ENCODE measurements at regions not wholly inside any gene's neighbourhood (a gene's known extent, or its start where the extent isn't known, plus 50 kb on each side); places are given as distances from the start of the nearest gene placed in this dataset.

DNA sequence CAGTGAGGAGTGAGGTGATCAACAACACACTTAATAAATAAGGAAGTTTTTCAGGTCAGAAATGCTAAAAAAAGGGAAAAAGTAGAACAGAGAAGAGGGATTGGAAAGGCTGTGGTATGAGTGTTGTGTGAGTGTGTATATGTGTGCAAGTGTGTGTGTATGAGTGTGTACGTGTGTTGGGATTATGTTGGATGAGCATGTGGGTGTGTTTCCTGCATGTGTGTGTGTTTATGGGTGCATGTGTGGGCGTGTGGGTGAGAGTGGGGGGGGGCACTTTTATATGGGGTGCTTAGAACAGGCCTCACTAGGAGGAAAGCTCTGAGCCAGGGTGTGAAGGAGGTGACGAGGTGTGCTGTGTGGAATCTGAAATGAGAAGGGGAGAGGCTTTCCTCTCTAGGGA, 116.8 kb upstream of the SLC22A23 start:
- no peak for DNase-seq (ENCODE audit: low read depth)
- no peak overlapping the region for H3K4me3 ChIP-seq (ENCODE audit: low read length)
- TF ChIP-seq, protein P1, sequence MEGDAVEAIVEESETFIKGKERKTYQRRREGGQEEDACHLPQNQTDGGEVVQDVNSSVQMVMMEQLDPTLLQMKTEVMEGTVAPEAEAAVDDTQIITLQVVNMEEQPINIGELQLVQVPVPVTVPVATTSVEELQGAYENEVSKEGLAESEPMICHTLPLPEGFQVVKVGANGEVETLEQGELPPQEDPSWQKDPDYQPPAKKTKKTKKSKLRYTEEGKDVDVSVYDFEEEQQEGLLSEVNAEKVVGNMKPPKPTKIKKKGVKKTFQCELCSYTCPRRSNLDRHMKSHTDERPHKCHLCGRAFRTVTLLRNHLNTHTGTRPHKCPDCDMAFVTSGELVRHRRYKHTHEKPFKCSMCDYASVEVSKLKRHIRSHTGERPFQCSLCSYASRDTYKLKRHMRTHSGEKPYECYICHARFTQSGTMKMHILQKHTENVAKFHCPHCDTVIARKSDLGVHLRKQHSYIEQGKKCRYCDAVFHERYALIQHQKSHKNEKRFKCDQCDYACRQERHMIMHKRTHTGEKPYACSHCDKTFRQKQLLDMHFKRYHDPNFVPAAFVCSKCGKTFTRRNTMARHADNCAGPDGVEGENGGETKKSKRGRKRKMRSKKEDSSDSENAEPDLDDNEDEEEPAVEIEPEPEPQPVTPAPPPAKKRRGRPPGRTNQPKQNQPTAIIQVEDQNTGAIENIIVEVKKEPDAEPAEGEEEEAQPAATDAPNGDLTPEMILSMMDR (IDR thresholded peaks at IDR 0.05; ENCODE audit: insufficient read depth, low read depth, low read length, missing control alignments): no peak

DNA sequence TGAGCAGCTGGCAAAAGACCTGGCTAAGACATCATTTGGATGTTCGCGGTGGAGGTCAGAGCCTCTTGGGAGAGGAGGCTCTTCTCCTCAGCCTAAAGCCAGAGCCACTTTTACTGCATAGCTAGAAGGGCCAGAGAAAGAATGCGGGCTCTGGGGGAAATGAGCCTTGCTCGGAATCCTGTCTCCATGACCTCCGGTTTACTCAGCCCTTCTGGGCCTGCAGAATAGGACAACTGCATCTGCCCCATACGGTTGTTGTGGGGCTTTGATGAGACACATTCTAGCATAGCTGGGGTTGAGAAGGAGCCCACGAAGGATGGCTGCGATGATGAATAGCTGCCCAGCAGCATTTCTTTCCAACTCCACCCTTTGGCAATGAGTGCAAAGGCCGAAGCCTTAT, 115.0 kb upstream of the SLC22A23 start:
- no peak overlapping the region for H3K4me3 ChIP-seq (ENCODE audit: low read length)
- TF ChIP-seq, protein P1 (IDR thresholded peaks at IDR 0.05; ENCODE audit: insufficient read depth, low read depth, low read length, missing control alignments): no peak
- DNase-seq (ENCODE audit: low read depth): no peak

DNA sequence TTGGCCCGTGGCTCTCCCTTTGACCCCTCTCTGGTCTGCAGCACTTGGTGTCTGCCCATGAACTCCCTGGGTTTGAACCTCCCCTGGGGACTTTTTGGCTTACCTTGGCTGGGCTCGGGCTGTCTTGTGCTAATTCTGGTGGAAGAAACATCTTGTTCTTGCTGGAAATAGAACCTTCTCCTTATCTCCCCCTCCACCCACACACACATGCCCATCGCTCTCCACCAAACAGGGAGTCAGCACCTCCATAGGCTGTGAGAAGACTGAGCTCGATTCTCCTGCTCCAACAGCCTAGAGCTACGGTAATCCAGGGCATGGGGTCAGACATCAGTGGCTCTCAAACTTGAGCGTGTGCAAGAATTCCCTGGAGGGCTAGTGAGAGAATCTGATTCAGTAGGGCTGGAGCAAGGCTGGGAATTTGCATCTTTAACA, 114.4 kb upstream of the SLC22A23 start:
- TF ChIP-seq, protein P1 (IDR thresholded peaks at IDR 0.05; ENCODE audit: insufficient read depth, low read depth, low read length, missing control alignments): no peak
- DNase-seq (ENCODE audit: low read depth): no peak
- no peak overlapping the region for H3K4me3 ChIP-seq (ENCODE audit: low read length)

DNA sequence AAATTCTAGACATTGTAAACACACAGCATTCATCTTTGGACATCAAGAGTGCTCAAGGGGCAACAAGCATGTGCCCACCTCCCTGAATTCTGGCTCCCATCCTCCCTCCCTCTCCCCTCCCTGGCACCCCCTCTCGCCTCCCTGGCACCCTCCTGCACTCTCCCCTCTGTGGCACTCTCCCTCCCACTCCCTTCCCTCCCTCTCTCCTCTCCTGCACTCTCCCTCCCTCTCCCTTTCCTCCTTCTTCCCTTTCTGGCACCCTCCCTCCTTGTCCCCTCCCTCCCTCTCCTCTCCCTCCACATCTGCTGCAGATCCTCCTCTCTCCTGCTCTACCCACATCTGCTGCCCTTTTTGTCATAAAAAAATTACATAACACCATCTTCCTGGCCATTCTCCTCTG, 113.0 kb upstream of the SLC22A23 start:
- no peak for DNase-seq (ENCODE audit: low read depth)
- TF ChIP-seq, protein P1 (IDR thresholded peaks at IDR 0.05; ENCODE audit: insufficient read depth, low read depth, low read length, missing control alignments): no peak
- H3K4me3 ChIP-seq (ENCODE audit: low read length): no peak overlapping the region

DNA sequence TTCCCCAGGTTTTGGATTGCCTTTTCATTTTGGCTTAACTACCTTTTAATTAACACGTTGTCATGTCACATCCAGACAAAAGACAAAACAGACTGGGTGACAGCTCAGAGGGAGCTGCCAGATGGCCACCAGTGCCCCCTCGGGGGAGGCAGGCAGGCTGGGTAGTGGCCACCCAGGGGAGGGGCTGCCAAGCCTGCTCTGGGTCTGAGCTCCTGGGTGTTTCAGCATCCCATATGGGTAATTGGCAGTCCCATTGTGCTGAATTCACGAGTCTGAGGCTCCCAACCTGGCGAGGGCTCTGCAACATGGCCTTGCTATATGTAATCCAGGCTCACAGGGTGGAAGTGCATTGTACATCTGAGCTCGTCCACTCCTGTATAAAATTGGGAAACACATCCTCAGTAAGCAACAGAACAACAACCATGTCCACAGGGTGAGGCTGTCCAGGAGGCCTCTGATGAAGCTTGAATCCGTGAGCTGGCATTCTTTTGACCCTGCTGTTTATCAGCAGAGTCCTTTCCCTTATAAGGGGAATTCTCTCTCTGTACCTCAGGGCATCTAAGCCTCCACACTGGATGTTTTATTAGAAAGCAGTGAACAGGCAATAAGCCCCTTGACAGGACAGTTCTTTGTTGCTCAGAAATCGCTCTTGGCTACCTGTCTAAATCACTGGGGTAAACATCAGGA, 111.7 kb upstream of the SLC22A23 start:
- DNase-seq (ENCODE audit: low read depth): no peak

DNA sequence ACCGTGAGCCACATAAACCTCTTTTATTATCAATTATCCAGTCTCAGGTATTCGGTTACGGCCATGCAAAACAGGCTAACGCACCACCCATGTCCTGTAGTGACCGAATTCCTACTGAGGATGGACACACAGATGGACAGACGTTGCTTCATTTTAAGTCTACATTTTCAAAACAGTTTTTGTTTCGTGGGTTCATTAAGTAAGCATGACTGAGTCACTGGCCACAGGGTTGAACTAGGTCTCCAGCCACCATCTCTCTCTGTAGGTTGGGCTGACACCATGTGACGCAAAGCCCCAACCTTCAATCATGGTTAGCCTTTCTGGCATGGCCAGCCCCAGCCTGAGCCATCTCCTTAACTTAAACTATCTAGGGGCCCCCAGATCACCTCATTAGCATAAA, 110.0 kb upstream of the SLC22A23 start:
- H3K4me3 ChIP-seq (ENCODE audit: low read length): no peak overlapping the region
- TF ChIP-seq, protein P1 (IDR thresholded peaks at IDR 0.05; ENCODE audit: insufficient read depth, low read depth, low read length, missing control alignments): no peak
- DNase-seq (ENCODE audit: low read depth): no peak

More for the DNA sequence above, 111.7 kb upstream of the SLC22A23 start:
- no peak overlapping the region for H3K4me3 ChIP-seq (ENCODE audit: low read length)
- TF ChIP-seq, protein P1 (IDR thresholded peaks at IDR 0.05; ENCODE audit: insufficient read depth, low read depth, low read length, missing control alignments): no peak

DNA sequence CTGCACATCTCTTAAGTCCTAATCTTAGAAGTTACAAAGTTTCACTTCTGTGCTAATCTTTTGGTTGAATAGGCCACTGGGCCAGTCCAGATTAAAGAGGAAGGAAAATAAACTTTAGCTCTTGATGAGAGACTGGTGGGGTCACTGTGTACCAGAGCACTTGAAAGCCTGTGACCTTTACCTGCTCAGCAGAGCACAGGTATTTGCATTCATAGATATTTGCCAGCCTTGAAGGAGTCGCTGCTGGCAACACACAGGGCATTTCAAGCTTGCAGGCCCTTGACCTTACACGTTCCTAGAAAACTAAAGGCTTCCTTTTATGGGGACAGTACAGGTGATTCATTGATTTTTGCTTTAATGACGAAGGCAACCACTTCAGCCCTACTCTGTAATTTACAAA, 108.4 kb upstream of the SLC22A23 start:
- H3K4me3 ChIP-seq (ENCODE audit: low read length): no peak overlapping the region
- DNase-seq (ENCODE audit: low read depth): no peak
- TF ChIP-seq, protein P1 (IDR thresholded peaks at IDR 0.05; ENCODE audit: insufficient read depth, low read depth, low read length, missing control alignments): no peak

All from epithelial cell of esophagus (primary cell).